ENCODE measurements at regions not wholly inside any gene's neighbourhood (a gene's known extent, or its start where the extent isn't known, plus 50 kb on each side); places are given as distances from the start of the nearest gene placed in this dataset.

DNA sequence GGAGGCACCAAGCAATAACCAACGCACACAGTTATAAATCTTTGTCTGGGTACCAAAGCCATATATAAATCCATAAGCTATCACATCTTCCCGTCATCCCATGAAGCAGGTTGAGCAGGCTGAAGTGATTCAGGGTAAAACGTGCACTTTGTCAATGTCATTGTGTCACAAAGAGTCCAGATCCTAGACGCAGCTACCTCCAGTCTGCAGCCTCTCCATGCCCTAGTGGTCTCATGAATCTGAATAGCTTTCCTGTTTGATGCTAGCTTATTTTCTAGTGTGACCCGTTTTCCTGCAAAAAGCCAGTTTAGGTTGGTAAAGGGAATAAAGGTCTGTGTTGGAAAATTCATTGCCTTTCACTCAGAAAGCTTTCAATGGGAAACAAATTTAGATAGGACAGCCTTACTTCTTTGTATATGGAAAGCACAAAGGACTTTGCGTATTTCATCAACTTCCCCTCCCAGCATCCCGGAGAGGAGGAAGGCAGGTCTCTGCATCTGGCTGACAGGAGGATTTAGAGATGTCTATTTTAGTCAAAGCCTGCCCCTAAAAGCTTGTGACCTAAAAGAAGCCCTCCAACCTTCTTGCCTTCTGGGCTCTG, 222.3 kb upstream of the ARL4C start:
- no peaks in the 10 kb centered on the region for H3K4me1 ChIP-seq (ENCODE audit: control insufficient read depth, insufficient read depth, low read length)
- Mint-ChIP-seq H3K27me3 (ENCODE audit: low read depth in 2 of 2) (peaks cover 8 to 18% of the 10 kb centered on the region in 2 donors), H3K4me3 (no peak overlapping the region), H3K4me1 (no peaks in the 10 kb centered on the region), H3K36me3 (no peaks in the 10 kb centered on the region), H3K9me3 (no peaks in the 10 kb centered on the region), H3K27ac (no peak overlapping the region)
- H3K9me3 ChIP-seq (ENCODE audit: control insufficient read depth, insufficient read depth, low read length): no peaks in the 10 kb centered on the region
- DNase-seq: no peak
- no peaks in the 10 kb centered on the region for H3K36me3 ChIP-seq (ENCODE audit: control insufficient read depth, insufficient read depth, low read length)
- TF ChIP-seq, protein P1, sequence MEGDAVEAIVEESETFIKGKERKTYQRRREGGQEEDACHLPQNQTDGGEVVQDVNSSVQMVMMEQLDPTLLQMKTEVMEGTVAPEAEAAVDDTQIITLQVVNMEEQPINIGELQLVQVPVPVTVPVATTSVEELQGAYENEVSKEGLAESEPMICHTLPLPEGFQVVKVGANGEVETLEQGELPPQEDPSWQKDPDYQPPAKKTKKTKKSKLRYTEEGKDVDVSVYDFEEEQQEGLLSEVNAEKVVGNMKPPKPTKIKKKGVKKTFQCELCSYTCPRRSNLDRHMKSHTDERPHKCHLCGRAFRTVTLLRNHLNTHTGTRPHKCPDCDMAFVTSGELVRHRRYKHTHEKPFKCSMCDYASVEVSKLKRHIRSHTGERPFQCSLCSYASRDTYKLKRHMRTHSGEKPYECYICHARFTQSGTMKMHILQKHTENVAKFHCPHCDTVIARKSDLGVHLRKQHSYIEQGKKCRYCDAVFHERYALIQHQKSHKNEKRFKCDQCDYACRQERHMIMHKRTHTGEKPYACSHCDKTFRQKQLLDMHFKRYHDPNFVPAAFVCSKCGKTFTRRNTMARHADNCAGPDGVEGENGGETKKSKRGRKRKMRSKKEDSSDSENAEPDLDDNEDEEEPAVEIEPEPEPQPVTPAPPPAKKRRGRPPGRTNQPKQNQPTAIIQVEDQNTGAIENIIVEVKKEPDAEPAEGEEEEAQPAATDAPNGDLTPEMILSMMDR (IDR thresholded peaks at IDR 0.05): no peak
- H3K27me3 ChIP-seq (ENCODE audit: control insufficient read depth, insufficient read depth, low read length): no peaks in the 10 kb centered on the region
- intact Hi-C loops (cut with micrococcal nuclease): no loop called here
- no peak for ATAC-seq
- 83% methylated on average over 5 of the region's 7 CpGs for WGBS (ENCODE audit: insufficient coverage)
- no peak overlapping the region for H3K27ac ChIP-seq (ENCODE audit: low read length)
- H3K4me3 ChIP-seq (ENCODE audit: low read length): no peak overlapping the region

DNA sequence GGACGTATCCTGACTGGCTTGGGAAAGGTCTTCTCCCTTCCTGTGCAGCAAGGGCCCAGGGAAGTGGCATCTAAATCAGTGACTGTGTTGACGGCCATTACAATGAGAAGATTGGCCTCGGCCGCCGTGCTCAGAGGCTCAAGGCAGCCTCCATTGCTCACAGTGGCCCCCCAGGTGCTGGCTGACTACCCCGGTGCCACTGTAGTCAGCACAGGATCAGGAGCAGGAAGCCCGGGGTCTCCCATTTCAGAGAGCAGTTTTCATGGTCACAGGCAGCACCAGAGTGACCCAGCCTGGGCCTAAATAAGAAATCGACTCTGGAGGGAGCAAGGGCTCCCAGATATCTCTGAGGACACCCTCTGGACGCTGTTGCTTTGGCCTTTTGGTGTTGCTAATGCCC, 219.4 kb upstream of the ARL4C start:
- Mint-ChIP-seq H3K36me3 (no peaks in the 10 kb centered on the region), H3K9me3 (no peaks in the 10 kb centered on the region), H3K27me3 (ENCODE audit: low read depth in 2 of 2) (peaks cover 14 to 26% of the 10 kb centered on the region in 2 donors), H3K4me3 (no peak overlapping the region), H3K27ac (no peak overlapping the region), H3K4me1 (no peaks in the 10 kb centered on the region)
- H3K36me3 ChIP-seq (ENCODE audit: control insufficient read depth, insufficient read depth, low read length): no peaks in the 10 kb centered on the region
- H3K27me3 ChIP-seq (ENCODE audit: control insufficient read depth, insufficient read depth, low read length): no peaks in the 10 kb centered on the region
- no peak for DNase-seq
- 85% methylated on average over 9 of the region's 9 CpGs for WGBS (ENCODE audit: insufficient coverage)
- no peak overlapping the region for H3K4me3 ChIP-seq (ENCODE audit: low read length)
- intact Hi-C loops (cut with micrococcal nuclease): no loop called here
- ATAC-seq: no peak
- no peaks in the 10 kb centered on the region for H3K4me1 ChIP-seq (ENCODE audit: control insufficient read depth, insufficient read depth, low read length)
- no peak overlapping the region for H3K27ac ChIP-seq (ENCODE audit: low read length)
- H3K9me3 ChIP-seq (ENCODE audit: control insufficient read depth, insufficient read depth, low read length): no peaks in the 10 kb centered on the region
- TF ChIP-seq, protein P1 (IDR thresholded peaks at IDR 0.05): no peak

DNA sequence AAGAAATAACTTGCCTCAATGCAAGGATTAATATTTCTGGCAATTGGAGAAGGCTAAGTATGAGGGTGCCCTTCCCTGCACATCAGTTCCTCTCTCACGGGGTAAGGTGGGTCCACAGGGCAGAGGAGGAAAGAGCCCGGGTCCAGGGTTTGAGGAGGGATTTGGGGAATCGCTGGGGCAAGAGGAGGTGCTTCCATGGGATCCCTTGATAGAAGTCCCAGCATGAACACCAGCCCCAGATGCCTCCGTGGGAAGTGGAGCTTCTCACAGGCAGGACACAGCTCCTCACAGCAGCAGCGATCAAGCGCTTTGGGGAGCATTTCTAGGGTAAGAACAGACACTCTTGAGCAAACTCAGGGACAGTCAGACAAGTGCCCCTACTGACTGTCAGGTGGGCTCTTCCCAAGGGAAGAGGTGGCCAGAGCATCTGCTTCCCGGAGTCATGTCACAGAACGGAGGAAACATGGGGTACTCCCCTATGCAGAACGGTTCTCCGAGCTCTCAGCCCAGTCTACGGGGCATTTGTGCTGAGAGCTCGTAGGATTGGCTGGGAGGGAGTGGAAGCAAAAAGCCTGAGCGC, 218.9 kb upstream of the ARL4C start:
- Mint-ChIP-seq H3K27ac (no peak overlapping the region), H3K36me3 (no peaks in the 10 kb centered on the region), H3K4me3 (no peak overlapping the region), H3K9me3 (no peaks in the 10 kb centered on the region), H3K4me1 (no peaks in the 10 kb centered on the region), H3K27me3 (ENCODE audit: low read depth in 2 of 2) (peaks cover 17 to 29% of the 10 kb centered on the region in 2 donors)
- Histone ChIP-seq H3K36me3 (ENCODE audit: control insufficient read depth, insufficient read depth, low read length) (no peaks in the 10 kb centered on the region), H3K27me3 (ENCODE audit: control insufficient read depth, insufficient read depth, low read length) (no peaks in the 10 kb centered on the region), H3K4me3 (ENCODE audit: low read length) (no peak overlapping the region), H3K9me3 (ENCODE audit: control insufficient read depth, insufficient read depth, low read length) (no peaks in the 10 kb centered on the region), H3K27ac (ENCODE audit: low read length) (no peak overlapping the region), H3K4me1 (ENCODE audit: control insufficient read depth, insufficient read depth, low read length) (no peaks in the 10 kb centered on the region)
- ATAC-seq (no peak), DNase-seq (no peak)
- 92% methylated on average over 13 of the region's 13 CpGs for WGBS (ENCODE audit: insufficient coverage)
- intact Hi-C loops (cut with micrococcal nuclease): no loop called here
- TF ChIP-seq, protein P1 (IDR thresholded peaks at IDR 0.05): no peak

DNA sequence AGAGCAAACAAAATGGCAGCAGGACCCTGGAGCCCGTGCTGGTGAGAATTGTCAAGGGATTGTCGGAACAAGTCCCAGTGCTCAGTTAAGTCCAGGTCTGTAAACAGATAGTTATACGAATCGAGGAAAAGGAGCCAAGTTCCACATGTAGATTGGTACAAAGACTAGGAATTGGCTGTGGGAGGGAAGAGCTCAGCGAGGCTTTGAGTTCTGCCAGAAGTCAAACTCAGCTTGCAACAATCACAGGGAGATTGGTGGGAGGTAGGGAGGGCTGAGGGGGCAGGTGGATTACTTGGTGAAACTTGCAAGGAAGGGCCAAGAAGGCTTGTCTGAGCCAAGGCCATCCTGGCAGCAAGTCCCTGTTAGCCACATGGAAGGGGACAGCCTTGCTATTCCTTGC, 217.8 kb upstream of the ARL4C start:
- no peaks in the 10 kb centered on the region for H3K4me1 Mint-ChIP-seq
- Histone ChIP-seq H3K27ac (ENCODE audit: low read length) (no peak overlapping the region), H3K36me3 (ENCODE audit: control insufficient read depth, insufficient read depth, low read length) (no peaks in the 10 kb centered on the region), H3K27me3 (ENCODE audit: control insufficient read depth, insufficient read depth, low read length) (no peaks in the 10 kb centered on the region), H3K4me3 (ENCODE audit: low read length) (no peak overlapping the region), H3K9me3 (ENCODE audit: control insufficient read depth, insufficient read depth, low read length) (no peaks in the 10 kb centered on the region), H3K4me1 (ENCODE audit: control insufficient read depth, insufficient read depth, low read length) (no peaks in the 10 kb centered on the region)
- H3K9me3 Mint-ChIP-seq: no peaks in the 10 kb centered on the region
- peaks cover 23 to 39% of the 10 kb centered on the region in 2 donors for H3K27me3 Mint-ChIP-seq (ENCODE audit: low read depth in 2 of 2)
- H3K36me3 Mint-ChIP-seq: no peaks in the 10 kb centered on the region
- DNase-seq (no peak), ATAC-seq (no peak)
- no peak overlapping the region for H3K4me3 Mint-ChIP-seq
- TF ChIP-seq, protein P1 (IDR thresholded peaks at IDR 0.05): no peak
- intact Hi-C loops (cut with micrococcal nuclease): no loop called here
- 84% methylated on average over 5 of the region's 5 CpGs for WGBS (ENCODE audit: insufficient coverage)
- no peak overlapping the region for H3K27ac Mint-ChIP-seq

All from natural killer cell (primary cell).